ENCODE measurements at regions not wholly inside any gene's neighbourhood (a gene's known extent, or its start where the extent isn't known, plus 50 kb on each side); places are given as distances from the start of the nearest gene placed in this dataset.

DNA sequence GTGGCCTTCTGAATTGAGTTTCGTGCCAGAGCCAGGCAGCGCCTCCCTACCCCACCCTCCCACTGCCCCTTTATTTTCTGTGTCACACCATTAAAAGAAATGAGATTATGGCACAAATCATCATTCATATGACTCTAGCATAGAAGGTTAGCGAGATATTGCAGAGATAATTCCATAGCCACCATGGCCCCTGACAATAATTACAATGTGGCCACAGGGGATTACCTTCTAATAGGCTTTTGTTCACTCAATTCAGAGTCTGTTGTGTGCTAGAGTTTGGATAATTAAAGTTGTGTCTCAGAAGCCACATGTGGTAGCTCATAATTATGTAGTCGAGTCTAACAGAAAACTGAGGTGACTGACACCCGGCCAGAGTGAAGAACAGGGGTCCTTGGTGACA is 428.1 kb downstream of the ARHGEF28 start:
- DNase-seq (ENCODE audit: low read depth), result no peak
- TF ChIP-seq, protein P1, sequence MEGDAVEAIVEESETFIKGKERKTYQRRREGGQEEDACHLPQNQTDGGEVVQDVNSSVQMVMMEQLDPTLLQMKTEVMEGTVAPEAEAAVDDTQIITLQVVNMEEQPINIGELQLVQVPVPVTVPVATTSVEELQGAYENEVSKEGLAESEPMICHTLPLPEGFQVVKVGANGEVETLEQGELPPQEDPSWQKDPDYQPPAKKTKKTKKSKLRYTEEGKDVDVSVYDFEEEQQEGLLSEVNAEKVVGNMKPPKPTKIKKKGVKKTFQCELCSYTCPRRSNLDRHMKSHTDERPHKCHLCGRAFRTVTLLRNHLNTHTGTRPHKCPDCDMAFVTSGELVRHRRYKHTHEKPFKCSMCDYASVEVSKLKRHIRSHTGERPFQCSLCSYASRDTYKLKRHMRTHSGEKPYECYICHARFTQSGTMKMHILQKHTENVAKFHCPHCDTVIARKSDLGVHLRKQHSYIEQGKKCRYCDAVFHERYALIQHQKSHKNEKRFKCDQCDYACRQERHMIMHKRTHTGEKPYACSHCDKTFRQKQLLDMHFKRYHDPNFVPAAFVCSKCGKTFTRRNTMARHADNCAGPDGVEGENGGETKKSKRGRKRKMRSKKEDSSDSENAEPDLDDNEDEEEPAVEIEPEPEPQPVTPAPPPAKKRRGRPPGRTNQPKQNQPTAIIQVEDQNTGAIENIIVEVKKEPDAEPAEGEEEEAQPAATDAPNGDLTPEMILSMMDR (IDR thresholded peaks at IDR 0.05; ENCODE audit: low read depth, low read length, missing control alignments), result no peak
- in situ Hi-C loops (cut with HindIII; ENCODE audit: low sequenced_read_pairs), result no loop called here
- H3K4me3 ChIP-seq (ENCODE audit: low read depth, low read length), result no peak overlapping the region

DNA sequence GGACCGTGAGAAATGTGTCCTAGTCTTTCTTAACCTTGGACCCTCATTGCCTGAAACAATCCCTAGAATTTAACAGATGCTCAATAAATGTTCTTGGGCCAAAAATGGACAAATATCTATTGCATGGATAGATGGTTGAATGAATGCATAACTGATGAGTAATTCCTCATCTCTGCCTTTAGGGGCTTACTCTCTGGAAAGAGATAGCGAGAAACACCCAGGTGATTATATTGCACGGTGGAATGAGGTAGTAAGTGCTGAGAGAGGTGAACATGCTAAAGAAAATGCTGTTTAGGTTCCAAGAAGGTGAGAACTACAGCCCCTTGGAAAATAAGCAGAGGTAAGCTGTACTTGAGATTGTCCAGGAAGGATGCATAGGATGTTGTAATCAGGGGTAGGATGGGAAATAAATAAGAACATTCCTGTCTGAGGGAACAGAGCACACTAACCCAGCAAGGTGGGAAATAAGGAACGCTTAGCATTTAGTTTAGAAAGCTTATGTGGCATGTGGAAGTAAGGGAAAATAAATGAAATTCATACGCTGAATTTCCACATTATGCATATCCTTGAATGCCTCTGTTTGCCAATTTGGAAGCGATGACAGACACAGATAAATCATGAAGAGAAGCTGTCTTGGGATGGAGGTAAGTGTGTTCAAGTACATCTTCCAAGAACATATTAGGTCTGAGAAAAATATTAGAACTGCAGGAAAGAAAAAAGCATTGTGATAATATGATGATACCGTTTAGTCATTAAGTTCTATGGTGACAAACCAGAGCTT is 426.6 kb downstream of the ARHGEF28 start:
- TF ChIP-seq, protein P1 (IDR thresholded peaks at IDR 0.05; ENCODE audit: low read depth, low read length, missing control alignments), result no peak
- DNase-seq (ENCODE audit: low read depth), result no peak
- in situ Hi-C loops (cut with HindIII; ENCODE audit: low sequenced_read_pairs), result no loop called here
- no peak overlapping the region for H3K4me3 ChIP-seq (ENCODE audit: low read depth, low read length)

DNA sequence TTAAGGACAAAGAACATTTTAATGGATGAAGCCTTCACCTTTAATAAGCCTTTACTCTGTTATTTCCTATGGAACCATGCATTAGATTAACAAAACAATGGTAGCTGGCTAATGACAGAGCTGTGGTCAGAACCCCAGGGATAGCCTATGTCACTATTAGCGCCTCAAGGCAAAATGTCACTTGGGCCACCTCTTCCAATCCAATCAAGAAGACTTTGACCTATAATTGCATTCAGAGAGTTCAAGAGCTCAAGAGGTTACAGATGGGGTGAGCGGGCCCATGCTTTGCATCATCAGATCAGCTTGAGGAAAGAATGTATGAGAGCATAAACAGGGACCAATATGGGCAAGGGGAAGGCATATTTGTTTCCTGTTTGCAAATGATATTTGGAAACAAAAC is 425.1 kb downstream of the ARHGEF28 start:
- in situ Hi-C loops (cut with HindIII; ENCODE audit: low sequenced_read_pairs), result no loop called here
- DNase-seq (ENCODE audit: low read depth), result no peak
- TF ChIP-seq, protein P1 (IDR thresholded peaks at IDR 0.05; ENCODE audit: low read depth, low read length, missing control alignments), result no peak
- H3K4me3 ChIP-seq (ENCODE audit: low read depth, low read length), result no peak overlapping the region

DNA sequence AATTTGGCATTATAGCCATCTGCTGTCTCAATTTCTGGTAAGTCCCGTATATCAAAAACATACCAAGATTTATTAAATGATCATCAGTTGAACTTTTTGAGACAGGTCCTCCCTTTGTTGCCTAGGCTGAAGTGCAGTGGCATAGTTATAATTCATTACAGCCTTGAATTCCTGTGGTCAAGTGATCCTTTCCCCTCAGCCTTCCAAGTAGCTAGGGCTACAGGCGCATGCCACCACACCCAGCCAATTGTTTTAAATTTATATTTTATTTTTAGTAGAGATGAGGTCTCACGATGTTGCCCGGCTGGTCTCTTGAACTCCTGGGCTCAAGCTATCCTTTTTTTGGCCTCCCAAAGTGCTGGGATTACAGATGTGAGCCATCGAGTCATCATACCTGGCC is 418.9 kb downstream of the ARHGEF28 start:
- TF ChIP-seq, protein P1 (IDR thresholded peaks at IDR 0.05; ENCODE audit: low read depth, low read length, missing control alignments), result no peak
- DNase-seq (ENCODE audit: low read depth), result no peak
- H3K4me3 ChIP-seq (ENCODE audit: low read depth, low read length), result no peak overlapping the region
- in situ Hi-C loops (cut with HindIII; ENCODE audit: low sequenced_read_pairs), result no loop called here

DNA sequence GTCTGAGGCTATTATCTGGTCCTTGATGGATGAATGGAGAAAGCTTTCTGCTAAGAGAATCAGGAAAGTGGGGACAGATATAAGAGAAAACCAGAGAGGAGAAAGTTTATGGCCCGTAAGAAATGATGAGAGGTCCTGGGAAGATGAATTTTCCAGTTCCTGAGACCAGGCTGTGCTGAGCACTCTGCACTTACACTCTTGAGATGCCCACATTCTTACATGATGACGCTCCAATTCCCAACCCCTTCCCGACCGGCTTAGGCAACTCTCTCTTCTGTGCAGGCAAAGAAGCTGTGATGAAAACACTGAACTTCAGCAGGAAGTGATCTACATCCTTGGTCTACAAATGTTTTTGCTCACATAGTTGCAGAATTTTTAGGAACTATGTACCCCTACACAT is 417.0 kb downstream of the ARHGEF28 start:
- TF ChIP-seq, protein P1 (IDR thresholded peaks at IDR 0.05; ENCODE audit: low read depth, low read length, missing control alignments), result no peak
- no peak for DNase-seq (ENCODE audit: low read depth)
- in situ Hi-C loops (cut with HindIII; ENCODE audit: low sequenced_read_pairs), result no loop called here
- no peak overlapping the region for H3K4me3 ChIP-seq (ENCODE audit: low read depth, low read length)

DNA sequence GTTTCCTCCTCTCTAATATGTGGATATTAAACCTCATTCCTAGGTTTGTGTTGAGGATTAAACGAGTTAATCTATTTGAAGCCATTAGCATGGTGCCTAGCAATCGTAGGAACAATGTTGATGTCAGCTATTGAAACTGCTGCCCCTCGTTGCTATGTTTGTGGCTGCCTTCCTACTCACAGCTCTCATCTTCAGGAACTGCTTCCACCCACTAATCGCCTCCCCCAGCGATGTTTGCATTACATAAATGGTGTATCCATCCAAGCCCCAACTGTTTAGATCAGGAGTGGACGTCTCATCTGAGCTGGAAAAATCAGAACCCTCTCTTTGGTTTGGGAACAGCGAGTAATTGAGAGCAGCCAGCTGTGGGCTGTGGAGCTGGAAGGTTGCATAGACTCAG is 416.6 kb downstream of the ARHGEF28 start:
- DNase-seq (ENCODE audit: low read depth), result no peak
- no peak overlapping the region for H3K4me3 ChIP-seq (ENCODE audit: low read depth, low read length)
- in situ Hi-C loops (cut with HindIII; ENCODE audit: low sequenced_read_pairs), result no loop called here
- TF ChIP-seq, protein P1 (IDR thresholded peaks at IDR 0.05; ENCODE audit: low read depth, low read length, missing control alignments), result no peak
